Omental fat pad (tissue), 3 donors: ENCODE measurements at regions not wholly inside any gene's neighbourhood (a gene's known extent, or its start where the extent isn't known, plus 50 kb on each side); places are given as distances from the start of the nearest gene placed in this dataset.
"Not testable (repeated sequence)": the region's sequence is repeated elsewhere in the genome, so short reads cannot be mapped to it uniquely, and the experiment has no call there.

Source experiments
- ATAC-seq: fragments of 150-250 bp; one replicate; pipeline ENCODE4 v1.9.1; 2016; ENCODE audit warnings: mild to moderate bottlenecking, moderate library complexity; ENCODE audit not compliant: low FRiP score
- DNase-seq: peaks from one replicate; pipeline ENCODE4 v3.0.0-alpha.2; 2019; ENCODE audit warnings: low spot score
- CTCF ChIP-seq, 3 donors: fragments of 450-650 bp; IDR thresholded peaks; one replicate each; pipeline ENCODE4 v1.5.1; 2016 to 2017; ENCODE audit warnings: antibody characterized with exemption in 3 of 3, mild to moderate bottlenecking in 3 of 3, moderate library complexity in 2 of 3

GRCh38 chr2:14982790-14983189 is 350.3 kb downstream of the LRATD1 start:
- no peak for DNase-seq
- no peak for TF ChIP-seq CTCF (IDR thresholded peaks at IDR 0.05)
- no peak for ATAC-seq

GRCh38 chr2:14988600-14988999 is 356.1 kb downstream of the LRATD1 start:
- no peak for ATAC-seq
- DNase-seq: no peak
- TF ChIP-seq CTCF (IDR thresholded peaks at IDR 0.05): no peak

GRCh38 chr2:14991723-14992122 is 359.2 kb downstream of the LRATD1 start:
- DNase-seq (no peak), ATAC-seq (no peak)
- TF ChIP-seq CTCF (IDR thresholded peaks at IDR 0.05): no peak

GRCh38 chr2:14994721-14995120 is 362.2 kb downstream of the LRATD1 start:
- ATAC-seq: no peak
- DNase-seq: no peak
- TF ChIP-seq CTCF (IDR thresholded peaks at IDR 0.05): no peak

GRCh38 chr2:14996351-14997014 is 364.0 kb downstream of the LRATD1 start:
- DNase-seq: no peak
- ATAC-seq: no peak
- TF ChIP-seq CTCF (IDR thresholded peaks at IDR 0.05): no peak

GRCh38 chr2:14998546-14998945 is 366.0 kb downstream of the LRATD1 start:
- TF ChIP-seq CTCF (IDR thresholded peaks at IDR 0.05): no peak
- DNase-seq (no peak), ATAC-seq (no peak)

GRCh38 chr2:14999114-14999661 is 366.7 kb downstream of the LRATD1 start:
- ATAC-seq (no peak), DNase-seq (no peak)
- TF ChIP-seq CTCF (IDR thresholded peaks at IDR 0.05): no peak

GRCh38 chr2:15002519-15002918 is 370.0 kb downstream of the LRATD1 start:
- ATAC-seq, DNase-seq: not testable (repeated sequence)
